SKM-1 treated with dmso at 0.1 percent for 144 hours (cell line): ENCODE measurements at regions not wholly inside any gene's neighbourhood (a gene's known extent, or its start where the extent isn't known, plus 50 kb on each side); places are given as distances from the start of the nearest gene placed in this dataset.
"Not testable (repeated sequence)": the region's sequence is repeated elsewhere in the genome, so short reads cannot be mapped to it uniquely, and the experiment has no call there.

ENCODE experiments used
- DNase-seq: peaks from one replicate; lab custom pipeline; 2025; ENCODE audit not compliant: unreplicated experiment; lab: John Stamatoyannopoulos, UW

- peak; percentile 88 for DNase-seq
These were observed 204.4 kb downstream of the OTUD1 start for GRCh38 chr10:23643111-23643780.

GRCh38 chr10:23648618-23649017 is 209.7 kb downstream of the OTUD1 start:
- DNase-seq = no peak

- peak; percentile 6 for DNase-seq
These were observed 217.9 kb downstream of the OTUD1 start for GRCh38 chr10:23656735-23657134.

GRCh38 chr10:23657677-23658076 is 218.8 kb downstream of the OTUD1 start:
- DNase-seq = no peak

GRCh38 chr10:23671866-23672265 is 233.0 kb downstream of the OTUD1 start:
- DNase-seq = not testable (repeated sequence)

GRCh38 chr10:23675585-23675984 is 236.7 kb downstream of the OTUD1 start:
- no peak for DNase-seq

- DNase-seq = no peak
These were observed 237.4 kb downstream of the OTUD1 start for GRCh38 chr10:23676296-23676695.

- no peak for DNase-seq
These were observed 247.8 kb downstream of the OTUD1 start for GRCh38 chr10:23686722-23687121.

GRCh38 chr10:23692736-23693135 is 253.9 kb downstream of the OTUD1 start:
- DNase-seq = no peak

GRCh38 chr10:23693501-23693901 is 254.6 kb downstream of the OTUD1 start:
- no peak for DNase-seq

GRCh38 chr10:23693925-23694324 is 255.1 kb downstream of the OTUD1 start:
- DNase-seq = no peak

- no peak for DNase-seq
These were observed 255.6 kb downstream of the OTUD1 start for GRCh38 chr10:23694446-23694920.

- DNase-seq = no peak
These were observed 256.3 kb downstream of the OTUD1 start for GRCh38 chr10:23694921-23695824.

- no peak for DNase-seq
These were observed 257.0 kb downstream of the OTUD1 start for GRCh38 chr10:23695825-23696420.

GRCh38 chr10:23696476-23696875 is 257.6 kb downstream of the OTUD1 start:
- DNase-seq = no peak

- peak; percentile 56 for DNase-seq
These were observed 264.1 kb downstream of the OTUD1 start for GRCh38 chr10:23702977-23703414.

GRCh38 chr10:23715363-23715762 is 276.5 kb downstream of the OTUD1 start:
- no peak for DNase-seq

GRCh38 chr10:23717913-23718312 is 279.0 kb downstream of the OTUD1 start:
- no peak for DNase-seq

- DNase-seq = no peak
These were observed 280.1 kb downstream of the OTUD1 start for GRCh38 chr10:23718946-23719345.

- DNase-seq = no peak
These were observed 284.9 kb downstream of the OTUD1 start for GRCh38 chr10:23723796-23724195.

- no peak for DNase-seq
These were observed 286.7 kb downstream of the OTUD1 start for GRCh38 chr10:23725548-23725947.

- peak; percentile 7 for DNase-seq
These were observed 303.5 kb downstream of the OTUD1 start for GRCh38 chr10:23742368-23742767.
